ENCODE measurements at regions not wholly inside any gene's neighbourhood (a gene's known extent, or its start where the extent isn't known, plus 50 kb on each side); places are given as distances from the start of the nearest gene placed in this dataset.

GRCh38 chr18:66708646-66709045 lies 104.8 kb upstream of the CDH19 start:
- Mint-ChIP-seq H3K27me3 (no peaks in the 10 kb centered on the region), H3K4me1 (ENCODE audit: low read depth) (no peaks in the 10 kb centered on the region), H3K27ac (no peak overlapping the region), H3K36me3 (no peaks in the 10 kb centered on the region), H3K9me3 (ENCODE audit: low read depth) (peaks cover 1% of the 10 kb centered on the region), H3K4me3 (no peak overlapping the region)

DNA sequence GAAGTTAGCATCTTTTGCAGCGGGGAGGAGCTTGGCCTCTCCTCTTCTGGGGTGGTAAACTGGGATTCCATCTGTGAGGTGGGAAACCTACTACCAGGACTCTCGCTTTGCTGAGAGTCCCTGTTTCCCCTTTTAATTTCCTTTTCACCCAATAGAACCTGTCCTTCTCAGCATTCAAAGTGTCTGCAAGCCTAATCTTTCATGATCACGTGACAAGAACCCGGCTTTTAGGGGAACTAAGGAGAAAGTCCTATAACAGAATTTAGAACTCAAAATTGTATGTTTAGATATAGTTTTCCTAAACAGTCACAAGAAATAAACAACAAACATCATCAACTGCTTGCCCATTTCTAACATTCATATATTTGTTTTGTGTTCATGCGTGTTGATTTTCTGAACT lies 103.6 kb upstream of the CDH19 start:
- H3K27ac Mint-ChIP-seq, result no peak overlapping the region
- no peaks in the 10 kb centered on the region for H3K4me1 Mint-ChIP-seq (ENCODE audit: low read depth)
- no peaks in the 10 kb centered on the region for H3K27me3 Mint-ChIP-seq
- H3K9me3 Mint-ChIP-seq (ENCODE audit: low read depth), result no peaks in the 10 kb centered on the region
- H3K36me3 Mint-ChIP-seq, result no peaks in the 10 kb centered on the region
- no peak overlapping the region for H3K4me3 Mint-ChIP-seq

DNA sequence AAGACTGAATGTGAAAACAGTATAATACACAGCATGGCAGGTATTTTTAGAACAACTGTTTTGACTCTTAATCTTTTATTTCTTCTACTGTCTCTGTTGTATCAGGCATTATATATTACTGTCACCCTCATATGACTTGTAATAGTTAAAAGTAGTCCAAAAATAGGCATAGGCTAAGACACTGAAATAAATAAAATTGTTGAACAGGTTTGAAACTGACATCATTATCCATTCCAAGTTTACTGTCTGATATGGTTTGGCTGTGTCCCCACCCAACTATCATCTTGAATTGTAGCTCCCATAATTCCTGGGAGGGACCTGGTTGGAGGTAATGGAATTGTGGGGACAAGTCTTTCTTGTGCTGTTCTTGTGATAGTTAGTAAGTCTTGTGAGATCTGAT lies 91.4 kb upstream of the CDH19 start:
- Mint-ChIP-seq H3K36me3 (no peaks in the 10 kb centered on the region), H3K27me3 (no peaks in the 10 kb centered on the region), H3K4me3 (no peak overlapping the region), H3K27ac (no peak overlapping the region), H3K9me3 (ENCODE audit: low read depth) (peaks cover 4% of the 10 kb centered on the region), H3K4me1 (ENCODE audit: low read depth) (no peaks in the 10 kb centered on the region)

- no peak overlapping the region for H3K4me3 Mint-ChIP-seq
- H3K27me3 Mint-ChIP-seq, result no peaks in the 10 kb centered on the region
- no peak overlapping the region for H3K27ac Mint-ChIP-seq
- no peaks in the 10 kb centered on the region for H3K4me1 Mint-ChIP-seq (ENCODE audit: low read depth)
- no peaks in the 10 kb centered on the region for H3K36me3 Mint-ChIP-seq
- H3K9me3 Mint-ChIP-seq (ENCODE audit: low read depth), result peaks cover 4% of the 10 kb centered on the region
Observed at GRCh38 chr18:66694852-66695251, 91.0 kb upstream of the CDH19 start.

- Mint-ChIP-seq H3K36me3 (no peaks in the 10 kb centered on the region), H3K27me3 (no peaks in the 10 kb centered on the region), H3K9me3 (ENCODE audit: low read depth) (no peaks in the 10 kb centered on the region), H3K4me1 (ENCODE audit: low read depth) (no peaks in the 10 kb centered on the region), H3K4me3 (no peak overlapping the region), H3K27ac (no peak overlapping the region)
Observed at GRCh38 chr18:66687635-66688034, 83.7 kb upstream of the CDH19 start.

- no peak overlapping the region for H3K4me3 Mint-ChIP-seq
- H3K4me1 Mint-ChIP-seq (ENCODE audit: low read depth), result no peaks in the 10 kb centered on the region
- H3K27me3 Mint-ChIP-seq, result no peaks in the 10 kb centered on the region
- peaks cover 6% of the 10 kb centered on the region for H3K9me3 Mint-ChIP-seq (ENCODE audit: low read depth)
- no peaks in the 10 kb centered on the region for H3K36me3 Mint-ChIP-seq
- no peak overlapping the region for H3K27ac Mint-ChIP-seq
Observed at GRCh38 chr18:66682855-66683322, 79.0 kb upstream of the CDH19 start.

DNA sequence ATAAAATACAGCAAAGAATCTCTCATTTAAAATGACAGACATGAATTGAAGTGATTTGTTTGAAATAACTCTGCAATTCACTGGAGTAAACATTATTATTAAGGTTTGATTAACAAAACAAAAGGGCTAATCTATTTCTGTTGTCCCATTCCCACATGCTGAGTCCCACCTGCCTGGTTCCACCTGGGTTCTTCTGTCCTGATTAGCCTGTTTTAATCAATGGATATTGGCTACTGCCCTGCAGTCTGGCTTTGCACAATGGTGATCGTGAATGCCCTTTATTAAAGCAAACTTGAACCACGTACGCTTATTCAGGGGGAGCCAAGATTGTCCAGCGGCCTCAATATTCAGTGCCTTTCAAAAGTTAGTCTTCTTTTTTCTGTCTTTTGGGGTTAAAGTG lies 72.8 kb upstream of the CDH19 start:
- no peak overlapping the region for H3K4me3 Mint-ChIP-seq
- no peaks in the 10 kb centered on the region for H3K27me3 Mint-ChIP-seq
- H3K36me3 Mint-ChIP-seq, result no peaks in the 10 kb centered on the region
- no peak overlapping the region for H3K27ac Mint-ChIP-seq
- peaks cover 9% of the 10 kb centered on the region for H3K9me3 Mint-ChIP-seq (ENCODE audit: low read depth)
- no peaks in the 10 kb centered on the region for H3K4me1 Mint-ChIP-seq (ENCODE audit: low read depth)

GRCh38 chr18:66674286-66674685 lies 70.4 kb upstream of the CDH19 start:
- no peaks in the 10 kb centered on the region for H3K4me1 Mint-ChIP-seq (ENCODE audit: low read depth)
- peaks cover 13% of the 10 kb centered on the region for H3K9me3 Mint-ChIP-seq (ENCODE audit: low read depth)
- no peaks in the 10 kb centered on the region for H3K27me3 Mint-ChIP-seq

GRCh38 chr18:66668706-66669105 lies 64.8 kb upstream of the CDH19 start:
- Mint-ChIP-seq H3K27ac (no peak overlapping the region), H3K27me3 (no peaks in the 10 kb centered on the region), H3K9me3 (ENCODE audit: low read depth) (peaks cover 5% of the 10 kb centered on the region), H3K4me3 (no peak overlapping the region), H3K36me3 (no peaks in the 10 kb centered on the region), H3K4me1 (ENCODE audit: low read depth) (no peaks in the 10 kb centered on the region)

More at GRCh38 chr18:66674286-66674685, 70.4 kb upstream of the CDH19 start:
- no peak overlapping the region for H3K4me3 Mint-ChIP-seq
- H3K36me3 Mint-ChIP-seq, result no peaks in the 10 kb centered on the region
- H3K27ac Mint-ChIP-seq, result no peak overlapping the region

- H3K4me1 Mint-ChIP-seq (ENCODE audit: low read depth), result no peaks in the 10 kb centered on the region
- H3K27me3 Mint-ChIP-seq, result no peaks in the 10 kb centered on the region
- peaks cover 11% of the 10 kb centered on the region for H3K9me3 Mint-ChIP-seq (ENCODE audit: low read depth)
Observed at GRCh38 chr18:66662632-66663031, 58.7 kb upstream of the CDH19 start.

DNA sequence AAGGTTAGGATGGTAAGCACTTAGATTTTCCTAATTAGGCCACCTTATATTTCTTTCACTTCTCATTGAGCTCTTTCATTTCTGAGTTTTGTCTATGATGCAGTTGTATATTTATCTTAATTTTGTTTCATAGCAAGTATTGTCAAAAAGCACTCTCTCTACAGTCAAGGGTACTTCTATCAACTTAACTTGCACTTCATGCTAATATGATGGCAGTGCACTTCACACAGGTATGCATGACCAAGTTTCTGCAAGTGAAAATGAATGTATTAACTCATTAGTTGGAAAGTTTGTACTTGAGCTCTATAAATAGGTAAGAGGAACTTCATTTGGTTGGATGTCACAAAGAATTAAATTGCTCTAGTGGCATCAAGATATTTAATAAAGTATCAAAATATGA lies 51.5 kb upstream of the CDH19 start:
- Mint-ChIP-seq H3K36me3 (no peaks in the 10 kb centered on the region), H3K27me3 (no peaks in the 10 kb centered on the region), H3K4me1 (ENCODE audit: low read depth) (no peaks in the 10 kb centered on the region), H3K27ac (no peak overlapping the region), H3K9me3 (ENCODE audit: low read depth) (no peaks in the 10 kb centered on the region), H3K4me3 (no peak overlapping the region)

More at GRCh38 chr18:66662632-66663031, 58.7 kb upstream of the CDH19 start:
- Mint-ChIP-seq H3K27ac (no peak overlapping the region), H3K4me3 (no peak overlapping the region), H3K36me3 (no peaks in the 10 kb centered on the region)
